HG03520 (cell line): ENCODE measurements at regions not wholly inside any gene's neighbourhood (a gene's known extent, or its start where the extent isn't known, plus 50 kb on each side); places are given as distances from the start of the nearest gene placed in this dataset.

ENCODE experiments used
- ATAC-seq: cut with Tn5 transposase; IDR thresholded peaks from one replicate; pipeline ENCODE4 v1.9.1; 2021; ENCODE audit warnings: mild to moderate bottlenecking, moderate library complexity; ENCODE audit not compliant: unreplicated experiment

DNA sequence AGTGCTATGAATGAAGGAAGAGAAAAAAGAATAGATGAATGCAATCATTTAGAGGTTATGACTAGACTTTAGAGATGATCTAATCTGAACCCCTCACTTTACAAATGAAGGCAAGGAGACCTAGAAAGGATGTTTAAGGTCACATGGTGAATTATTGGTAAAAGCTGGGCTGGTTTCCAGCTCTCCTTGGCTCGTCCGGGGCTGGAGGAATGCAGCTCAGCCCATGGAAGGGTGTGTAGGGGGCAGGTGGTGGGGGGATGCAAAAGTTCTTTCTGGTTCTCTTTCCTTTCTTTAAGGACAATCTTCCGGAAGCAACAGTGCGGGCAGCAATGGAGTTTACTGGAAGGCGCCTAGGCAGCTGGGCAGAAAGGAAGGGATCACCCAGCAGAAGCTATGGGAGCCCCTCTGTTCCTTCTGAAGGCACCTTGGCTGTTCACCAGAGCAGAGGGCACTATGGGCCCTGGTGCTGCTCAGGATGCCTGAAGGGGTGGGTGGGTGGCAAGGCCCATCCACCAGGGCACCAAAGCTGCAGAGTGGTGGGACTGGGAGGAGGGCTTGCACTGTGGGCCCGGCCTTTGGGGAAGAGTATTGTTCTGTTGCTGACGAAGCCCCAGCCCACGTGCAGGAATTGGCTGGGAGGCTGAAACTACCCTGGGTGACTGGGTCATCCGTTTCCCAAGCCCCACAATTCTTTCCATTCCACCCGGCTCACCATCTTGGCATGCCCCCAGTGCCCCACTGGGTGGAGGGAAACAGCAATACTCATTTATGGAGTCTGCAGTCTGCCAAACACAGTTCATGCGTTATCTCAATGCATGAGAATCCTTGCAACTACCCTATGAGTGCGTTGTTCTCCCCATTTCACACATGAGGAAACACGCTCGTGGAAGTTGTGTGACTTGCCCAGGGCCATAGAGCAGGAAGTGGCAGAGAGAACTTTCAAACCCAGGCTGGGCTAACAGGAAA is 78.2 kb downstream of the IRF2BPL start:
- no peak for ATAC-seq

- no peak for ATAC-seq
Measured at GRCh38 chr14:76948976-76949375, 79.5 kb downstream of the IRF2BPL start.

GRCh38 chr14:76948213-76948947 is 80.1 kb downstream of the IRF2BPL start:
- ATAC-seq = no peak

- no peak for ATAC-seq
Measured at GRCh38 chr14:76947838-76948184, 80.7 kb downstream of the IRF2BPL start.

- peak; percentile 70 for ATAC-seq
Measured at GRCh38 chr14:76947078-76947837, 81.2 kb downstream of the IRF2BPL start.

DNA sequence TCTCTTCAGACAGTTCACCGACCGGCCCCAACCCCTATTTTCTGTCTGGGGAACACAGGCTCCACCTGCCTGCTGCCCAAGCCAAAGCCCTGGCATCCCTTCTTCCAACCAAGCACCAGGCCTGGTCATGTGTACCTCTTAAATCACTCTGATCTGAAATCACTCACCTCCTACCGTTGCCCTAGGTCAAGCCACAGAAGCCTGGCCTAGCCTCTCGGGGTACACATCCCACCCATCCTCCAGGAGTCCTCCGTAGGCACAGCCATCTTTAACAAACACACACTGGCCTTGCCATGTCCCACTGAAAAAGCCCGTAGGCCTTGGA is 81.8 kb downstream of the IRF2BPL start:
- ATAC-seq = peak; percentile 15

DNA sequence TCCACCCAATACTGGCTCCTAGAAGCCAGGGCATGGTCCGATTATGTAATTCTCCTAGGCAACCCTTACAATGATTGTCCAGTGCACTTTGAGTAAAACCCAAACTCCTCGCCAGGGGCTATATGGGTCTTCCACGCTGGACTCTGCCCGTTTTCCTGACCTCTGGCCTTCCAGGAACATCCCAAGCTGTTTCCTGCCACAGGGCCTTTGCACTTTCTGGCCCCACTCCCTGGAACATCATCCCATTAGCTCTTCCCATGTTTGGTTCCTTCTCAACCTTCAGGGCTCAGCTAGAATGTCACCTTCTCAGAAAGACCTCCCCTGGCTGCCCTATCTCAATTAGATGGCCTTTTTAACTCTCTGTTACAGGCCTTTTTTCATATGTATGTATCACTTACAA is 85.4 kb downstream of the IRF2BPL start:
- ATAC-seq = no peak

GRCh38 chr14:76941946-76942805 is 86.3 kb downstream of the IRF2BPL start:
- no peak for ATAC-seq

GRCh38 chr14:76941544-76941943 is 87.0 kb downstream of the IRF2BPL start:
- no peak for ATAC-seq

GRCh38 chr14:76940021-76940760 is 88.3 kb downstream of the IRF2BPL start:
- ATAC-seq = no peak

DNA sequence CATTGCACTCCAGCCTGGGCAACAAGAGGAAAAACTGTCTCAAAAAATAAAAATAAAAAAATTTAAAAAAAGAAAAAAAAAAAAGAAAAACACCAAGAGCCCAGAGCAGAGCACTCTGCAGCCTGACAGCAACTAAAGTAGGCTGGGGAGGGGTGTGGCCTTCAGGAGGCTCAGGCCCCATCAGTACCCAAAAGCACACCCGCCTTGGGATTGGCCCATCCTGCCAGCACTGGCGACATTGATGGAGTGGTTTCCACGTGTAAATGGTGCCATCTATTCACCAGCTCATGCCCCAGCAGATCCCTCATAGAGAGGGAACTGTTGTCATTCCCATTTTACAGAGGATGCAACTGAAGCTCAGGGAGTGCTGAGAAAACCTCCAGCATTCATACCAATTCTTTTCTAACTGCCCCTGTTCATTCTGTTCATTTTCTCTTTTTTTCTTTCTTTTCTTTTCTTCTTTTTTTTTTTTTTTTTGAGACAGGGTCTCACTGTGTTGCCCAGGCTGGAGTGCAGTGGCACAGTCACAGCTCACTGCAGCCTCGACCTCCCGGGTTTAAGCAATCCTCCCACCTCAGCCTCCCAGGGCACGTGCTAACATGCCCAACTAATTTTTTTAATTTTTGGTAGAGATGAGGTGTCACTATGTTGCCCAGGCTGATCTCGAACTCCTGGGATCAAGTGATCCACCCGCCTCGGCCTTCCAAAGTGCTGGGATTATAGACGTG is 89.3 kb downstream of the IRF2BPL start:
- no peak for ATAC-seq

- ATAC-seq = no peak
Measured at GRCh38 chr14:76938092-76938500, 90.4 kb downstream of the IRF2BPL start.

GRCh38 chr14:76937181-76938091 is 91.1 kb downstream of the IRF2BPL start:
- ATAC-seq = no peak

DNA sequence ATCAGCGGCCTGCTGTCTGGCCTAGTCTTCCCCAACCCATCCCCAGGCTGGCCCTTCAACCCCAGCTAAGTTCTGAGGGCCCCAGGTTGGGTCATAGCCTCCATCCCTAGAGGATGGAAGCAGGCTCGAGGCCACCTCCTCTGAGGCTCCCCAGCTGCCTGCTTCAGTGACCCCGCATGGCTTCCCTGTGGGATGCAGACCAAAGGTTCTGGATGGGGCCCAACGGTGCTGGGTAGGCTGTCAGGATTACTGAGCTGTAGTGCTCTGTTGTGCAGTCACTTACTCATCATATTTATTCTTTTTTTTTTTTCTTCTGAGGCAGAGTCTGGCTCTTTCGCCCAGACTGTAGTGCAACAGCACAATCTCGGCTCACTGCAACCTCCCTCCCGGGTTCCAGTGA is 92.0 kb downstream of the IRF2BPL start:
- ATAC-seq = no peak

DNA sequence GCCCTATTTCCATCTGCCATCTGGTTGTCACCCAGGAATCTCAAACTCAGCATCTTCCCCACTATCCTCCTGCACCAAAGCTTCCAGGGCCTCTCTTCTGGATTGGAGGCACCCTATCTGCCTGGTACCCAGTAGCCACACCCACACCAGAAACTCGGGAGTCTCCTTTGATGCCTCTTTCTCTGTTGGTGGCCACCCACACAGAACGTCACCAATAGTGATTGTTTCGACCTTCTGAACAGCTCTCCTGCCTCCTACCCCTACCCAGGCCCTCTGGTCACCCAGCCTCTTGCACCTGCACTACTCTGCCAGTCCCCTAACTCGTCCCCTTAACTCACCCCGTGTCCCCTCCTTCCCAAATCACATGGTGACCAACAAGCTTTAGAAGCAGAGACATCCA is 95.0 kb downstream of the IRF2BPL start:
- no peak for ATAC-seq

DNA sequence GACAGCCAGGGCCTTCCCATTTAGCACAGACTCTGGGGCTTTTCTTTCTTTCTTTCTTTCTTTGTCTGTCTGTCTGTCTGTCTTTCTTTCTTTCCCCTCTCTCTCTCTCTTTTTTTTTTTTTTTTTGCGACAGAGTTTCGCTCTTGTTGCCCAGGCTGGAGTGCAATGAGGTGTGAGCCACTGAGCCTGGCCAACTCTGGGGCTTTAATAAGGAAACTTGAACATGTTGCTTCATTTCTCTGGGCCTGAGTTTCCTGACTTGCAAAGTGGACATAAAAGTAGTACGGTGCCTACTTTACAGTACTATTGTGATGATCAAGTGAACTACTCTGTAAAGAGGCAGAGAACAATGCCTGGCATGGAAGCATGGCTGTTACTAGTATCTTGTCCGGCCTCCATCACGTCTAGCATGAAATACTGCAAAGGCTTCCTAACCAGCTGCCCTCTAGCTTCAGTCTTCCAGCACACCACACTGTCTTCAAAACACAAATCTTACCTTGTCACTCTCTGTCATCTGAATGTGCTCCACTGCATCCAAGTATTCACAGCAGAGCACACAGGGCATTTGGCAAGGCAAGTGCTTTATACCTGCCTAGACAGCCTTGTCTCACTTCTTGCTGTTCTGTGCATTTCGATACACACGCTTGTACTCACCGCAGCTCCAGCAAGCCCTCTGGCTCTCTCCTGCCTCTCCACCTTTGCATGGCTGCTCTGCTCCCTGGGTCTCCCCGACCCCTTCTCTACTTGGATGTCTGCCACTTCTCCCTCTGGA is 96.7 kb downstream of the IRF2BPL start:
- ATAC-seq = no peak

- ATAC-seq = no peak
Measured at GRCh38 chr14:76930549-76930948, 98.0 kb downstream of the IRF2BPL start.
